K562 (cell line): ENCODE measurements at regions not wholly inside any gene's neighbourhood (a gene's known extent, or its start where the extent isn't known, plus 50 kb on each side); places are given as distances from the start of the nearest gene placed in this dataset.
A peak's percentile ranks its signal among the peaks of the same experiment; 100 is the strongest.

ENCODE experiments used
- ATAC-seq: fragments of 200-7000 bp; cut with Tn5 transposase; 3 replicates; pipeline ENCODE4 v1.9.1; 2020; ENCODE audit warnings: moderate library complexity
- BruUV-seq: library from RNA; stranded (reverse); fragments of 400-500 nt; replicated peaks from 2 replicates; lab custom pipeline; 2021; lab: Mats Ljungman, UMichigan
- CTCF ChIA-PET: fragments of 300-600 bp; formaldehyde crosslinking; extraction: SDS; loops from one replicate; lab custom pipeline; 2021; ENCODE audit warnings: low intra/inter-chr PET ratio; lab: Yijun Ruan, JAX
- POLR2A ChIA-PET: fragments of 300-600, 350-650 bp; sonication (Branson Sonifier 250); formaldehyde crosslinking; extraction: SDS; loops from one replicate; lab custom pipeline; 2021; ENCODE audit warnings: antibody characterized with exemption, inconsistent platforms; lab: Yijun Ruan, JAX
- DNase-seq, 4 experiments: peaks; one replicate each; pipeline versions ENCODE4 v3.0.0 to v3.0.0-alpha.2; 2011 to 2018; ENCODE audit warnings: low spot score in 3 of 4, mixed read lengths in 3 of 4; ENCODE audit errors: extremely low read depth in 1 of 4
- FAIRE-seq: peaks from 2 replicates; lab custom pipeline; 2011; peaks lifted over from hg19 to GRCh38; lab: Jason Lieb, UNC
- H2AFZ ChIP-seq: 2 replicates; pipeline ENCODE4 v1.6.0; 2011; ENCODE audit warnings: low read depth, low read length, control low read depth, inconsistent platforms
- H3K27ac ChIP-seq: fragments of 200-600 bp; 3 replicates; pipeline ENCODE4 v1.8.0; 2011; ENCODE audit warnings: low read depth, mild to moderate bottlenecking, control low read depth, inconsistent platforms, low read length, moderate library complexity, mixed read lengths; ENCODE audit errors: extremely low read depth
- H3K27me3 ChIP-seq, 2 experiments: fragments of 300-600 bp in 1 of 2; 2 replicates in 1 of 2; 3 replicates in 1 of 2; pipeline versions ENCODE4 v1.6.0 to v1.8.0; 2011; ENCODE audit warnings: inconsistent platforms in 2 of 2, low read length in 2 of 2, mild to moderate bottlenecking in 1 of 2, mixed read lengths in 1 of 2, moderate library complexity in 1 of 2; ENCODE audit not compliant: control insufficient read depth in 2 of 2, insufficient read depth in 2 of 2
- H3K36me3 ChIP-seq: fragments of 300-600 bp; 3 replicates; pipeline ENCODE4 v1.8.0; 2011; ENCODE audit warnings: mild to moderate bottlenecking, low read length, inconsistent platforms; ENCODE audit not compliant: control insufficient read depth, insufficient read depth
- H3K4me1 ChIP-seq, 2 experiments: fragments of 200-600 bp in 1 of 2; replicated peaks in 1 of 2; 2 replicates in 1 of 2; 3 replicates in 1 of 2; pipeline versions ENCODE4 v1.5.1 to v1.8.0; 2011; ENCODE audit warnings: inconsistent platforms in 2 of 2, low read length in 2 of 2, mild to moderate bottlenecking in 1 of 2, mixed read lengths in 1 of 2, moderate library complexity in 1 of 2; ENCODE audit not compliant: control insufficient read depth in 2 of 2, insufficient read depth in 2 of 2
- H3K4me2 ChIP-seq: 2 replicates; pipeline ENCODE4 v1.6.1; 2011; ENCODE audit warnings: low read length, control low read depth, inconsistent platforms, mixed read lengths; ENCODE audit not compliant: insufficient read depth
- H3K4me3 ChIP-seq: fragments of 200-600 bp; sonication (generic), shearing (Covaris generic); 2 replicates; pipeline ENCODE4 v1.5.1; 2016; ENCODE audit warnings: control low read depth, inconsistent platforms
- H3K79me2 ChIP-seq: fragments of 200-600 bp; 3 replicates; pipeline ENCODE4 v1.8.0; 2011; ENCODE audit warnings: low read length, inconsistent platforms; ENCODE audit not compliant: control insufficient read depth, insufficient read depth
- H3K9ac ChIP-seq, 2 experiments: 2 replicates each; pipeline versions ENCODE4 v1.6.0 to v1.6.1; 2011; ENCODE audit warnings: low read depth in 2 of 2, low read length in 2 of 2, control low read depth in 1 of 2, inconsistent platforms in 1 of 2, mild to moderate bottlenecking in 1 of 2, mixed read lengths in 1 of 2; ENCODE audit not compliant: insufficient read depth in 1 of 2
- H3K9me1 ChIP-seq: one replicate; pipeline ENCODE4 v1.6.0; 2011; ENCODE audit warnings: inconsistent platforms, mild to moderate bottlenecking, low read length, moderate library complexity; ENCODE audit not compliant: control insufficient read depth, insufficient read depth
- H3K9me3 ChIP-seq: replicated peaks from 2 replicates; pipeline ENCODE4 v1.5.1; 2011; ENCODE audit warnings: low read depth, low read length, inconsistent platforms; ENCODE audit not compliant: control insufficient read depth, insufficient read depth
- H4K20me1 ChIP-seq: replicated peaks from 2 replicates; pipeline ENCODE4 v1.6.1; 2011; ENCODE audit warnings: low read length, inconsistent platforms, mixed read lengths; ENCODE audit not compliant: control insufficient read depth, insufficient read depth
- ELF2 ChIP-seq: fragments of 250-450 bp; sonication (Bioruptor Pico); IDR thresholded peaks from 2 replicates; pipeline ENCODE4 v1.5.0; 2021; ENCODE audit warnings: mild to moderate bottlenecking
- FIP1L1 ChIP-seq: fragments of 200-400 bp; formaldehyde crosslinking; IDR thresholded peaks from 2 replicates; pipeline ENCODE4 v1.6.1; 2018; ENCODE audit warnings: mild to moderate bottlenecking, low read depth, low read length; ENCODE audit not compliant: poor library complexity, severe bottlenecking
- KAT8 ChIP-seq: fragments of 450-650 bp; IDR thresholded peaks from 2 replicates; pipeline ENCODE4 v1.6.1; 2016; ENCODE audit warnings: low read depth, mild to moderate bottlenecking
- SMARCE1 ChIP-seq: fragments of 450-650 bp; IDR thresholded peaks from 2 replicates; pipeline ENCODE4 v1.7.1; 2016; ENCODE audit warnings: mild to moderate bottlenecking
- WGBS: fragments of 100-300 bp; shearing (Covaris generic); methylation state at CpG from one replicate; pipeline ENCODE4 v1.1.6; 2016; ENCODE audit warnings: low coverage, mixed read lengths; ENCODE audit not compliant: insufficient coverage; ENCODE audit errors: missing lambda C conversion rate; 5-methylcytosine and 5-hydroxymethylcytosine counted together
- in situ Hi-C: fragments of 300-500 bp; cut with MboI; formaldehyde crosslinking; loops from 4 replicates; pipeline ENCODE4 v1.15.0; 2018; ENCODE audit warnings: inconsistent platforms, mixed read lengths
- intact Hi-C: fragments of 100-400 bp; cut with micrococcal nuclease; formaldehyde crosslinking; loops from 2 replicates; pipeline ENCODE4 v1.14.2; 2022
- TF ChIP-seq, protein P1 (sequence below), 2 experiments: fragments of 250-450 bp in 1 of 2; fragments of 450-650 bp in 1 of 2; sonication (Bioruptor Pico) in 1 of 2; IDR thresholded peaks; 2 replicates each; pipeline versions ENCODE4 v1.6.1 to v1.8.0; 2016 to 2021; ENCODE audit warnings: mild to moderate bottlenecking in 2 of 2, moderate library complexity in 2 of 2, missing compliant biosample characterization in 1 of 2, missing genetic modification characterization in 1 of 2
- TF ChIP-seq, protein P2 (sequence below), 3 experiments: fragments of 200-800 bp in 1 of 3; sonication (Bioruptor generic) in 1 of 3; sonication (generic) in 1 of 3; formaldehyde crosslinking in 1 of 3; IDR thresholded peaks; 2 replicates each; pipeline versions ENCODE4 v1.6.1 to v1.8.0; 2016 to 2022; ENCODE audit warnings: mild to moderate bottlenecking in 2 of 3, missing compliant biosample characterization in 2 of 3, missing genetic modification characterization in 2 of 3, missing genetic modification reagents in 1 of 3

DNA sequence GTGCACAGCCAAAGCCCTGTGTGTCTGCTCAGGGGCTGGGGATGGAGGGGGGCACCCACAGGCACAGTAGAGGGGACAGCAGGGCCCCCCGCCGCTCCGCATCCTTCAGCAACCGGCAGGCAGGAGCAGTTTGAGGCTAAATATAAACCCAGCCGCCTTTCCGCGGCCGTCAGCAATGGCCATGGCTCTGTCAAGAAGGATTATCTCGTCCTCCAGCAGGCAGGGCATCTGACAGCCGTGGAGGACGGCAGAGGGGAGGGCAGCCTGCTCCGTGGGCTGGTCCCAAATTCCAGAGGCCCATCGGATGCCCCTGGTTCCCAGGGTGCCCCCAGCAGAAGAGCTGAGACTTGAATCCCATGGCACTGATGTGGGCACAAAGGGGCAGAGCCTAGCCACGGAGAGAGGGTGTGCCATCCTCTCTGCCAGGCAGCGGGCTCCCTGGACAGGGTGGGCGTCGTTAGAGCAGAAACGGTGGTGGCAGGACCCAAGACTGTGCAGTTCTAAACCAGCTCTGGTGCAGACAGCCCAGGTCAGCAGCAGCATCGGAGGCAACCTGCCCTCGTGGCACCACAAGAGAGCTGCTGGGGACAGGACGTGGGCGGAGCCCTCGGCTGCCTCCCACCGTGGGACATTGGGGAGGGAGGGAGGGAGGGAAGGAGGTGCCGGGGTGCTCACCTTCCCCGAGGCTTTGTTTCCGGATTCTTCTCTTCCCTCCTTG lies 198.8 kb upstream of the CIBAR2 start (continued):
- TF ChIP-seq, protein P1, sequence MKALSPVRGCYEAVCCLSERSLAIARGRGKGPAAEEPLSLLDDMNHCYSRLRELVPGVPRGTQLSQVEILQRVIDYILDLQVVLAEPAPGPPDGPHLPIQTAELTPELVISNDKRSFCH (CRISPR knock-in tag; IDR thresholded peaks at IDR 0.05): no peak
- TF ChIP-seq, protein P1 (tag; IDR thresholded peaks at IDR 0.05): peak; percentile 48; the same call in 1 of the 2 replicates
- TF ChIP-seq SMARCE1 (no peak), KAT8 (no peak)

DNA sequence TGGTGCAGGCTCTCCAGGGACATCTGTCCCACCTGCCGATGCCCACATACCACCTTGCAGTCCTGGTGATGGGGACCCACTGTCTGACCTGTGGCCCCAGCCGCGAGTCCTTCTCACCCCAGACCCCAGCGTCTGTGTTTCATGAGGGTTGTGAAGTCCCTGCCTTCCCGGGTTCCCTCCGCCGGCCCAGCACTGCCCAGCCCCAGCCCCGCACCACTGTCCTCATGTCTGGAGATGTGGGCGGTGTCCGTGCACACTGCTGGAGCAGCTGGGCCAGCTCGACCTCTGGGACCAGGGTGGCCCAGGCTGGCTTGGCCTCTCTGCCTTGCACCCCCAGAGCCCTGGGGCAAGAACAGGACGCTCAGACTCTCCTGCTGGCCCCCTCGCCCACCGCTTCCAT lies 199.5 kb upstream of the CIBAR2 start:
- Histone ChIP-seq H4K20me1 (no peaks in the 10 kb centered on the region; the same call in 1 of the 2 replicates), H3K4me2 (no peak overlapping the region), H3K9me1 (no peaks in the 10 kb centered on the region), H3K4me1 (peaks cover 58 to 86% of the 10 kb centered on the region in 2 experiments), H3K9me3 (no peaks in the 10 kb centered on the region), H2AFZ (no peak overlapping the region), H3K9ac (peak overlapping the region in 1 of 2 experiments; percentile 66; a peak in 1 of 4 replicates), H3K27ac (no peak overlapping the region), H3K36me3 (no peaks in the 10 kb centered on the region), H3K4me3 (no peak overlapping the region), H3K27me3 (no peaks in the 10 kb centered on the region), H3K79me2 (peaks cover 18% of the 10 kb centered on the region; the same call in 2 of the 3 replicates)
- no TSS peak for BruUV-seq
- WGBS: 77% methylated on average over 12 of the region's 14 CpGs
- no peak for DNase-seq
- ChIA-PET CTCF (no interaction called here), POLR2A (interaction anchor here (0.6 to 1.3 kb wide), 3 partner anchors 19 to 449 kb away, joined by 3 to 7 read pairs (median 3); no protein-coding TSS in a partner anchor)
- FAIRE-seq: no peak
- in situ Hi-C loops (no loop called here), intact Hi-C loops (no loop called here)
- TF ChIP-seq ELF2: no peak
- TF ChIP-seq, protein P2, sequence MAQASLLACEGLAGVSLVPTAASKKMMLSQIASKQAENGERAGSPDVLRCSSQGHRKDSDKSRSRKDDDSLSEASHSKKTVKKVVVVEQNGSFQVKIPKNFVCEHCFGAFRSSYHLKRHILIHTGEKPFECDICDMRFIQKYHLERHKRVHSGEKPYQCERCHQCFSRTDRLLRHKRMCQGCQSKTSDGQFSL (CRISPR knock-in tag; IDR thresholded peaks at IDR 0.05): 0 out of 2 replicates have a peak, but pooled peaks have one; percentile 28
- TF ChIP-seq, protein P2 (tag; IDR thresholded peaks at IDR 0.05): no peak
- no peak for TF ChIP-seq FIP1L1
- no peak for ATAC-seq
